Dendritic cell treated with granulocyte-macrophage colony-stimulating factor and Interleukin-4, amounts not matched to agents 40 ng/mL and 50 ng/mL, for 4 days (primary cell): ENCODE measurements at regions not wholly inside any gene's neighbourhood (a gene's known extent, or its start where the extent isn't known, plus 50 kb on each side); places are given as distances from the start of the nearest gene placed in this dataset.
"Not testable (repeated sequence)": the region's sequence is repeated elsewhere in the genome, so short reads cannot be mapped to it uniquely, and the experiment has no call there.

Experiments
- H3K27ac Mint-ChIP-seq: one replicate; pipeline ENCODE4 v1.8.0; 2022; ENCODE audit warnings: mild to moderate bottlenecking, mixed read lengths
- H3K27me3 Mint-ChIP-seq: one replicate; pipeline ENCODE4 v1.8.0; 2022; ENCODE audit warnings: mild to moderate bottlenecking, mixed read lengths
- H3K36me3 Mint-ChIP-seq: one replicate; pipeline ENCODE4 v1.8.0; 2022; ENCODE audit warnings: low read depth, mixed read lengths
- H3K4me1 Mint-ChIP-seq: one replicate; pipeline ENCODE4 v1.8.0; 2022; ENCODE audit warnings: low read depth, mixed read lengths
- H3K4me3 Mint-ChIP-seq: one replicate; pipeline ENCODE4 v1.8.0; 2022; ENCODE audit warnings: mild to moderate bottlenecking, moderate library complexity, mixed read lengths
- H3K9me3 Mint-ChIP-seq: one replicate; pipeline ENCODE4 v1.8.0; 2022; ENCODE audit warnings: mixed read lengths
- intact Hi-C: fragments of 100-400 bp; cut with micrococcal nuclease; formaldehyde crosslinking; loops from one replicate; pipeline ENCODE4 v1.15.0; 2022

DNA sequence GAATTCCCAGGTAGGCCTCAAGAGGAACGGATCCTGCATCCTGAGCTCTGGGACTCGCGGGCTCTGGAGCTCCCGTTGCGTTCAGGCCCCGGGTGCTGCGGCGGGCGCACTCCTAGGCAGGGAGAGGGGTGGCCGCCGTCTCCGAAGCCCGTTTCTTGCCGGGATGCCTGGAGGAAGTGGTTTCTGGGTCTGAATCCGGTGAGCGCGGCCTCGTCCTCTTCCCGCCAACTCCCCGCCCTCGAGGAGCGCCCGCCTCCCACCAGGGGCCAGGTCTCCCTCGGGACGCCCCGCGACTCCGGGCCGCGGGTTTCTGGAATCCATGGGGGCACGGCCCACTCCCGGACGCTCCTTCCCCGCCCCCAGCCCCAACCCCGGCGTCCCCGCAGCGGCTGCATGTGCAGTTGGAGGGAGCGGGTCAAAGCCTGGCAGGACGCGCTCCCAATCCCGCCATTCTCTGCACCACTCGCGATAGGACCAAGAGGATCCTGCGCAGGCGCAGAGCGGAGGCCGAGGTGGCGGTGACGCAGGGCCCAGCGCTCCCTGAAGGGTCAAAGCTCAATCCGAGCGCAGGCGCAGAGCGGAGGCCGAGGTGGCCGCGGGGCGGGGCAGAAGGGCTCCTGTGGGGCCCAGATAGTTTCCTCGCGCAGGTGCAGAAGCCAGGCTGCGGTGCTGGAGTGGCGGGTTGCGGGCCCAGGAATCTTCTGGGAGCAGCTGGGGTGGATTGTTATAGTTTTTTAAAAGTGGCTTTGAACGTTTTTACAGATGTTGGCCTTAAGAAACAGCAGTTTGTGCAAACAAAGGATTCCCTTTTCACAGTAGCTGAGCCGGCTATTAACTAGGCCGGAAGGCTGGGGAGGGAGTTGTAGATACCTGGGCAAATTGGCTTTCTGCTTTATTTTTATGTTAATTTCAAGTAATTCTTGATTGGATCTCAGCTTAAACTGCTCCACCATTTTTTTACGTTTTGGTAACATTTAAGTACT lies 796.4 kb downstream of the AACS start:
- H3K4me1 Mint-ChIP-seq: no peaks in the 10 kb centered on the region
- no peak overlapping the region for H3K4me3 Mint-ChIP-seq
- intact Hi-C loops: no loop called here
- peaks cover 3% of the 10 kb centered on the region for H3K27me3 Mint-ChIP-seq
- H3K9me3 Mint-ChIP-seq: peaks cover 49% of the 10 kb centered on the region
- no peak overlapping the region for H3K27ac Mint-ChIP-seq
- no peaks in the 10 kb centered on the region for H3K36me3 Mint-ChIP-seq

DNA sequence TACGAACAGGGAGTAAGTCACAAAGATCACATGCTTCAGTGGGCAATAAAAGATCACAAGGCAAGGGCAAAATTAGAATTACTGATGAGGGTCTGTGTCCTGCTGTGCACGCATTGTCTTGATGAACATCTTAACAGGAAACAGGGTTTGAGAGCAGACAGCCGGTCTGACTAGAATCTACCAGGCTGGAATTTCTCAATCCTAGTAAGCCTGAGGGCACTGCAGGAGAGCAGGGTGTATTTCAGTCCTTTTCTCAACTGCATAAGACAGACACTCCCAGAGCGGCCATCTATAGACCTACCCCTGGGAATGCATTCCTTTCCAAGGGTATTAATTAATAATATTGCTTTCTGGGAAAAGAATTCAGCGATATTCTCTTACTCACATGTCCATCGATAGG lies 800.0 kb downstream of the AACS start:
- intact Hi-C loops, H3K4me3 Mint-ChIP-seq, H3K27me3 Mint-ChIP-seq, H3K36me3 Mint-ChIP-seq, H3K4me1 Mint-ChIP-seq, H3K27ac Mint-ChIP-seq: not testable (repeated sequence)
- peaks cover 54% of the 10 kb centered on the region for H3K9me3 Mint-ChIP-seq

DNA sequence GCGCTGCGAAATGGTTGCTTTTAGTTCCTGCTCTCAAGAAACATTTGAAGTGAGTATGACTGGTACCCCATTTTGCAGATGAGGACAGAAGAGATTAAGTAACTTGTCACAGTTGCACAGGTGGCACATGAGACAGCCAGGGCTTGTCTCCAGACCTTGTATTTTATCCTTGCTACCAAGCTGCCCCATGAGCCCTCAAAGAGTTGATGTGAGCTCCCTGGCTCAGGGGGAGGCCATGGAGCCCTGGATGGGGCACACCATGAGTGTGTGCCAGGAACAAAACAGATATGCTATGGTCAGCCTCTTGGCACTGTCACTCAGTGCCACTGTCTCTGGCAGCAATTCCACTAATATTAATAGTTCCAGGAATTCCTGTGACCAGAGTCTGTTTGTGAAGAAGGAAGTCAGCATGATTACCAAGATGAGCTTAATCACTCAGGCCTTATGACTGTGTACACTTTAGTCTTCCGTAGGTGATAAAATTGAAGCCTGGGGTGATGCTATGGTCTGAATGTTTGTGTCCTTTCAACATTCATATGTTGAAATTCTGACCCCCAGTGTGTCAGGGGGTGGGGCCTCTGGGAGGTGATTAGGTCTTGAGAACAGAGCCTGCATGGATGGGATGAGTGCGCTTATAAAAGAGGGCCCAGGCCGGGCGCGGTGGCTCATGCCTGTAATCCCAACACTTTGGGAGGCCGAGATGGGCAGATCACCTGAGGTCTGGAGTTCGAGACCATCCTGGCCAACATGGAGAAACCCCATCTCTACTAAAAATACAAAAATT lies 806.8 kb downstream of the AACS start:
- peaks cover 5% of the 10 kb centered on the region for H3K9me3 Mint-ChIP-seq
- no peaks in the 10 kb centered on the region for H3K4me1 Mint-ChIP-seq
- H3K27me3 Mint-ChIP-seq: no peaks in the 10 kb centered on the region
- H3K36me3 Mint-ChIP-seq: no peaks in the 10 kb centered on the region
- intact Hi-C loops: no loop called here
- H3K27ac Mint-ChIP-seq: no peak overlapping the region
- no peak overlapping the region for H3K4me3 Mint-ChIP-seq

DNA sequence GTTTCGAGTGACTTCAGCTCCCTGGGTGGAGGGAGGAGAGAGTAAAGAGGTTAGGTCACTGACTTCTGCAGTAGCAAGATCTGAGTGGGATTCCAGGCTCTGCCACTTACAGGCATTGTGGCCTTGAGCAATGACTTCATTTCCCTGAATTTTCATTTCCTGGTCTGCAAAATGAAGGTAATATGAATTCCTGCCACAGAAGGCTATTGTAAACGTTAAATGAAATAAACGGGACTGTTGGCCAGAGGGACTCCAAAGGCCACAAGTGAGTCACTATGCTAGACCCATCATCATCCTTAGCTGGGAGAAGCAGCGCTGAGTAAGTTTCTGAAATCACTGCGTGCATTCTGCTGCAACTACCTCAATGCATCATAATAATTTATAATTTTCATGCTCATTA lies 807.8 kb downstream of the AACS start:
- Mint-ChIP-seq H3K4me1 (no peaks in the 10 kb centered on the region), H3K27ac (no peak overlapping the region), H3K36me3 (no peaks in the 10 kb centered on the region), H3K9me3 (peaks cover 5% of the 10 kb centered on the region), H3K27me3 (no peaks in the 10 kb centered on the region), H3K4me3 (no peak overlapping the region)
- intact Hi-C loops: no loop called here

DNA sequence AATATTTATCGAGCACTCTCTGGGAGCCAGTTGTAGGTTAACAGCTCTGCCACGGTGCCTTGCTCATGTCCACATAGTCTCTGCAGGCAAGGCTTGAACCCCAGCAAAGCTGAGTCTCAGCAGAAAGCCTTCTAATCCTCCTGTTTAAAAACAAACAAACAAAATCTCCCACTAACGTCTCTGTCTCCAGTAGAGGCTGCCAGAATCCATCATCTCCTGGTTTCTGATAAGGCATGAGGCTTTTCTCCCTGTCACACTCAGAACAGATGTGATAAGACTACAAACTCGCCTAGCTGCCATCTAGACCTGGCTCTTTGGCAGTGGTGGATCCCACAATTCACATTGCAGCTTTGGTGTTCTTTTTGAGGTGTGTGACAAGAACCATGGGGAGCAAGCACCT lies 813.2 kb downstream of the AACS start:
- Mint-ChIP-seq H3K36me3 (no peaks in the 10 kb centered on the region), H3K27ac (no peak overlapping the region), H3K4me3 (no peak overlapping the region), H3K4me1 (no peaks in the 10 kb centered on the region), H3K9me3 (peaks cover 5% of the 10 kb centered on the region), H3K27me3 (no peaks in the 10 kb centered on the region)
- intact Hi-C loops: no loop called here

DNA sequence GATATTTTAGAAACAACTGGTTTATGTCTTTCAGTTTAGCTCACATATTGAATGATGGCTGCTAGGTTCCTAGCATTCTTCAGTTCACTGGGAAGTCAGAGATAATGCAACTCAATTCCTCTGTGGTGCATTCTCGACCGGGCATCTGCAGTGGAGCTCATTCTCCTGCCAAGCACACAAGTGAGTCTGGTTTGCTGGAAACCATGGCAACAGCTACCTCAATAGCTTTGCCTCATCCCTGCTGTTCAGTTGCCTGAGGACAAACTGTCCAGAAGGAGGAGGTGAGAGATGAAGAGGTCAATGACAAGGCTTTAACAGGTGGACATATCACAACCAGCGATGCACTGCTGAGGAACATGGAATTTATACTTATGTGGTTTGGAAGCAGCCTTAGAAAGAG lies 816.9 kb downstream of the AACS start:
- H3K27me3 Mint-ChIP-seq: no peaks in the 10 kb centered on the region
- intact Hi-C loops: no loop called here
- H3K27ac Mint-ChIP-seq: no peak overlapping the region
- H3K4me3 Mint-ChIP-seq: no peak overlapping the region
- no peaks in the 10 kb centered on the region for H3K9me3 Mint-ChIP-seq
- H3K4me1 Mint-ChIP-seq: no peaks in the 10 kb centered on the region
- no peaks in the 10 kb centered on the region for H3K36me3 Mint-ChIP-seq

DNA sequence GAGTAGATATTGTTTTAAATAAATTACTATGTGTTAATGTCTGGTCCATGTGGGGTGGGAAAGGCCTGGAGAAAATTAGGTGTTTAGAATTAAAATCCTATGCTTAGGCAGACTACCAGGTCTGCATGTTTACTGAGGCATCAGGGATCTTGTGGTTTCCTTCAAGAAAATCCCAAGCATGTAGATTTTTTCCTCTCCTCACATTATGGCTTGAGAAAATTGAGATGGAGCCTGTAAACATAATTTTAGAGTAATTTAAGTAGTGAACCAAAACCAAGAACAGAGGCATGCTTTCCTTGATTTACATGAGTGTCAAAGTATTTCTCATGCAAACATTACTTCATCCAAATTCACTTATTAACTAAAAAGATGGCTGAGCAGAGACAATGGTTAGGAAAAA lies 823.7 kb downstream of the AACS start:
- H3K36me3 Mint-ChIP-seq: no peaks in the 10 kb centered on the region
- no peak overlapping the region for H3K27ac Mint-ChIP-seq
- H3K27me3 Mint-ChIP-seq: no peaks in the 10 kb centered on the region
- no peaks in the 10 kb centered on the region for H3K4me1 Mint-ChIP-seq
- intact Hi-C loops: no loop called here
- H3K4me3 Mint-ChIP-seq: no peak overlapping the region
- no peaks in the 10 kb centered on the region for H3K9me3 Mint-ChIP-seq

DNA sequence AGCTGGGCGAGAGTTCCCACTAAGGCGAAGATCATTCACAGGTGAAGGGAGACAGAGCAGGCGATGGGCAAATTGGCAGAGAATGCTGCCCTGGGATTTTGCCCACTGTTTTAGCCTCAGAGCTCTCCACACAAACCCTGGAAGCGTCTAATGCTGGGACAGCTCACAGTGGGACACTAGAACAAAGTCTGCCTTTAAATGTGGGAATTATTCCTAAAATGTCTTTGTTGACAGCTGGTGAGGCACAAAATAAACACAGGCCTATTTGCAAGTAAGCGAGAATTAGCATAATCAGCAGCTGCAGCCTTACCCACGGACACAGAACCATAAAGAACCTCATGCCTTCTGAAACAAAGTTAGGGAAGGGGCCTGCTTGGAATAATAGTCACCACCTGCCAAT lies 824.5 kb downstream of the AACS start:
- H3K27me3 Mint-ChIP-seq: no peaks in the 10 kb centered on the region
- H3K4me1 Mint-ChIP-seq: no peaks in the 10 kb centered on the region
- H3K4me3 Mint-ChIP-seq: no peak overlapping the region
- intact Hi-C loops: no loop called here
- H3K9me3 Mint-ChIP-seq: no peaks in the 10 kb centered on the region
- no peaks in the 10 kb centered on the region for H3K36me3 Mint-ChIP-seq
- no peak overlapping the region for H3K27ac Mint-ChIP-seq

DNA sequence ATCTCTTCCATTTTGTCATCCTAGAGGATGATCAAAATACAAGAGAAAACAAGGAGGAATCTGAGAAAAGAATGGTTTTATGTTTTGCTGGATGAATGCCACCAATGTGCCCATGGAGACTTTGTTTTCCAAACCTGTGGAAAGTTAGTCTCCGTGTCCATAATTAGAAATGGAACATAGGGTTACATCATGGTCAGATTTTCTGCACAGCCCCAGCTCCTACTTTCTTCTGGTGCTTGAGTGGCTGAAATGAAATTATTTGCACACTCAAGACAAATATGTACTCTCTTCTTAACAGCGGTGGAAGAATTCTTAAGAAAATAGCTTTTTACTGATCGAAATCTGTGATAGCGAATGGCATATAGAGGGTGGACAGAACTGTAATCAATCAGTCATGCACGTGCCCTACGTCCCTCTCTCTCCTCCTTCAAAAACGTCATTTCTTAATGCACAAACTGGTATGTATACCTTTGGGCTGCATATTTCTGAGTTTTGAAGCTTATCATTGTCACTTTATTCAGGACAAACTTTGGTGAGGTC lies 825.2 kb downstream of the AACS start:
- Mint-ChIP-seq H3K27ac (no peak overlapping the region), H3K27me3 (no peaks in the 10 kb centered on the region), H3K4me1 (no peaks in the 10 kb centered on the region), H3K4me3 (no peak overlapping the region), H3K36me3 (no peaks in the 10 kb centered on the region), H3K9me3 (no peaks in the 10 kb centered on the region)
- intact Hi-C loops: no loop called here

DNA sequence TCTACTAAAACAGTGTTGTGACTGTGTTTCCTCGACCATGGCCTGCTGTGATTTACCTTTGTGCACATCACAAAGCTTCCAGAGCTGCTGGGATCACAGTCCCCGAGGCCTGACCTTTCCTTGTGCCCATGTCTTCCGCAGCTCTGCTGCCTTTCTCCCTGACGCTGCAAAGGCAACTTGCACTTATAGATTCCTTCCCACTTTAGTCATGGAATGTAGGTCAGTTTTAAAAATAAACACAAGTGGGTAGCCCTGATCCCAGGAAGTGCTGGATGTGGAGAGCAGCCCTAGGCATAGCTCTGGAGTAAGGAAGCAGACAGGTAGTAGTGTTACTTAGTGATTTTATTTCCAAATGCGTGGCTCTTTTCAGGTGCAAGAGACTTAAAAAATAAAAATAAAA lies 825.7 kb downstream of the AACS start:
- Mint-ChIP-seq H3K36me3 (no peaks in the 10 kb centered on the region), H3K4me1 (no peaks in the 10 kb centered on the region), H3K4me3 (no peak overlapping the region), H3K27me3 (no peaks in the 10 kb centered on the region), H3K27ac (no peak overlapping the region), H3K9me3 (no peaks in the 10 kb centered on the region)
- intact Hi-C loops: no loop called here

DNA sequence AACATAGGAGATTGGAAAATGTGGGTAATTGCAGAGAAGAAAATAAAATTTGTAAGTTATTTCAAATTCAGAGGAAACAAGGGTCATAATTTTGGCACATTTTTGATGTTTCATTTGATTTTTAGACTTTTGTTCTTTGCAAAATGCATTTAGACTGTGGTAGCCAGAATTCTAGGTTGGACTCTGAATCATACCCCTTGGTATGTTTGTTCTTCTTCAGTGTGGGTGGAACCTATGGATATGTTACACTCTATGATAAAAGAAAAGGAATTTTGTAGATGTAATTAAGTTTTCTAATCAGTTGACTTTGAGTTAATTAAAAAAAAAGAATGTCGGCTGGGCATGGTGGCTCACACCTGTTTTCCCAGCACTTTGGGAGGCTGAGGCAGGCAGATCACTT lies 827.0 kb downstream of the AACS start:
- intact Hi-C loops: no loop called here
- no peaks in the 10 kb centered on the region for H3K4me1 Mint-ChIP-seq
- H3K27me3 Mint-ChIP-seq: no peaks in the 10 kb centered on the region
- H3K27ac Mint-ChIP-seq: no peak overlapping the region
- H3K9me3 Mint-ChIP-seq: no peaks in the 10 kb centered on the region
- H3K4me3 Mint-ChIP-seq: no peak overlapping the region
- H3K36me3 Mint-ChIP-seq: no peaks in the 10 kb centered on the region

DNA sequence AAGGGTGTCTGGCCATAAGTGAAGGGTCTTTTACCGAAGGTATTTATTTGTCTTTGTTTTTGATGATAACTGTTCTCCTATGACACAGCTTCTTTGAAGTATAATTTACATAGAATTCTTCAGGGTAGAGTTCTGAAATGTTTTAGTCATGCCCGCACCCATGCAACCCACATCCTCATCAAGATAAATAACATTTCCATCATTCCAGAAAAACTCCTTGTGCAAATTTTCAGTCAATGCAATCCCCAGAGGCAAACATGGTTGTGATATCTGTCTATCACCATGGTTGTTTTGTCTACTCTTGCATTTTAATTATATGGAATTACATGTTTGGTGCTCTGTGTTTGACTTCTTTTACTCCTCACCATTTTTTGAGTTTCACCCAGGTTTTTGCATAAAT lies 837.8 kb downstream of the AACS start:
- Mint-ChIP-seq H3K36me3 (no peaks in the 10 kb centered on the region), H3K27me3 (no peaks in the 10 kb centered on the region), H3K4me1 (no peaks in the 10 kb centered on the region), H3K9me3 (peaks cover 29% of the 10 kb centered on the region), H3K27ac (no peak overlapping the region), H3K4me3 (no peak overlapping the region)
- intact Hi-C loops: no loop called here

DNA sequence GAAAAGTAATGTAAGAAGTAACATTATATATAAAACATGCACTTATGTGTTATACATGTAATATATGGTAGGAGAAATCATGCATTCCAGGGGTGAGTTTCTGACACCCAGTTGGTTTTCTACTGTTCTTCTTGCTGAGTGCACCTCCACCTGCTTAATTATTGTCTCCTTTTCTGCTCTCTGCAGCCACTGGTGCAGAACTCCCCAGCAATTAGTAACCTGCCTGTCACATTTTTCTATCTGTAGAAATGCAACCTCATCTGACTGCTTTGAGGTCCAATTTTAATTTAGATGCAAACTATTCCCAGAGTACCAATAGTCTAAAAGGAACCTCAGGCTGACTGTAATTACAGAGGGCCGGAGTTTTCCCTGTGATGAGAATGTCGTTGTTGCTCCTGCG lies 842.1 kb downstream of the AACS start:
- no peaks in the 10 kb centered on the region for H3K4me1 Mint-ChIP-seq
- H3K36me3 Mint-ChIP-seq: no peaks in the 10 kb centered on the region
- no peak overlapping the region for H3K27ac Mint-ChIP-seq
- no peaks in the 10 kb centered on the region for H3K27me3 Mint-ChIP-seq
- intact Hi-C loops: no loop called here
- H3K4me3 Mint-ChIP-seq: no peak overlapping the region
- H3K9me3 Mint-ChIP-seq: peaks cover 47% of the 10 kb centered on the region

DNA sequence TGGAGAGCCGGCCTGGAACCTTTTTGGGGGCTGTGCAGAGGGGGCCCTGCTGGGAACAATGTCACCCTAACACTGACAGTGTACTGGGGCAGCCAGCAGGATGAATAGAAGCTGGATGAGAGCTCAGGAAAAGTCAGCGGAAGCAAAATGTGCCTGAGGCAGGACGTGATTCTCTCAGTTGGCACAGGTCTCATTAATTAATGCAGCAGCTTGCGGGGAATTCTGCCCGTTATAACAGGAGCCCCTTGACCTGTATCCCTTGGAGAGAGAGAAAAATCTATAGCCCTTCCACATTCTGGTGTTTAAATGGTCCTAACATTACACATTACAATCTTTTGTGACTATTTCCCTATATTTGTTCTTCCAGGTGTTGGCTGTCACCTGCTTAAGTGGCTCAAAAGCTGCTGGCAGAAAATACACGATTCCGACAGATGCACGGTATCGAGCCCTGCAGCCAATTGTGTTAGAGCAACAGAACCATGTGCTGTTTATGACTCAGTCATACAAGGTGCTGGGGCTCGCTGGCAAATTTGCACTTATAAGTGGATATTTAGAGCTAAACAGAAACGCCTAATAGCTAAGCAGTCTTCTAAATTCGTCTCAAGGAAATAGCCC lies 854.7 kb downstream of the AACS start:
- no peak overlapping the region for H3K4me3 Mint-ChIP-seq

More for the DNA sequence above, 854.7 kb downstream of the AACS start:
- Mint-ChIP-seq H3K27me3 (no peaks in the 10 kb centered on the region), H3K27ac (no peak overlapping the region), H3K4me1 (no peaks in the 10 kb centered on the region), H3K36me3 (no peaks in the 10 kb centered on the region), H3K9me3 (peaks cover 32% of the 10 kb centered on the region)
- intact Hi-C loops: no loop called here
